PC-3 (cell line): ENCODE measurements at regions not wholly inside any gene's neighbourhood (a gene's known extent, or its start where the extent isn't known, plus 50 kb on each side); places are given as distances from the start of the nearest gene placed in this dataset.

ENCODE experiments used
- ATAC-seq: fragments of 200-7000 bp; cut with Tn5 transposase; 2 replicates; pipeline ENCODE4 v1.9.1; 2020; ENCODE audit warnings: mild to moderate bottlenecking, moderate library complexity
- BruUV-seq: library from RNA; stranded (reverse); fragments of 400-500 nt; replicated peaks from 2 replicates; lab custom pipeline; 2021; lab: Mats Ljungman, UMichigan
- CTCF ChIA-PET: fragments of 300-600 bp; sonication (Branson Sonifier 250); formaldehyde crosslinking; loops from one replicate; lab custom pipeline; 2022; ENCODE audit warnings: antibody characterized with exemption; lab: Charles Lee
- POLR2A ChIA-PET: fragments of 300-600 bp; sonication (Branson Sonifier 250); formaldehyde crosslinking; loops from one replicate; lab custom pipeline; 2022; ENCODE audit warnings: antibody characterized with exemption; ENCODE audit not compliant: unreplicated experiment; lab: Charles Lee
- DNase-seq: peaks from one replicate; pipeline ENCODE4 v3.0.0-alpha.2; 2015
- H2AFZ ChIP-seq: fragments of 300-600 bp; sonication (generic); 2 replicates; pipeline ENCODE4 v1.6.0; 2016; ENCODE audit warnings: antibody characterized with exemption, low read length
- H3F3A ChIP-seq: fragments of 300-600 bp; sonication (generic); one replicate; pipeline ENCODE4 v1.6.0; 2017; ENCODE audit warnings: antibody characterized with exemption, low read length, control low read depth, mild to moderate bottlenecking; ENCODE audit not compliant: unreplicated experiment
- H3K27ac ChIP-seq: fragments of 300-600 bp; sonication (generic); 2 replicates; pipeline ENCODE4 v1.5.1; 2016; ENCODE audit warnings: mild to moderate bottlenecking, low read length
- H3K27me3 ChIP-seq: fragments of 300-600 bp; sonication (generic); 2 replicates; pipeline ENCODE4 v1.6.1; 2016; ENCODE audit warnings: low read length, mixed read lengths
- H3K36me3 ChIP-seq: fragments of 300-600 bp; sonication (generic); 2 replicates; pipeline ENCODE4 v1.6.1; 2016; ENCODE audit warnings: low read depth, mixed run types, low read length, mixed read lengths
- H3K4me1 ChIP-seq: fragments of 300-600 bp; sonication (generic); 2 replicates; pipeline ENCODE4 v1.5.1; 2016; ENCODE audit warnings: low read length; ENCODE audit not compliant: insufficient read depth
- H3K4me2 ChIP-seq: fragments of 300-600 bp; sonication (generic); 2 replicates; pipeline ENCODE4 v1.6.0; 2016; ENCODE audit warnings: low read length
- H3K4me3 ChIP-seq: fragments of 300-600 bp; sonication (generic); 2 replicates; pipeline ENCODE4 v1.5.1; 2016; ENCODE audit warnings: mild to moderate bottlenecking, low read length, mixed read lengths
- H3K79me2 ChIP-seq: fragments of 300-600 bp; sonication (generic); 2 replicates; pipeline ENCODE4 v1.6.1; 2017; ENCODE audit warnings: low read length, mixed read lengths
- H3K9ac ChIP-seq: fragments of 300-600 bp; sonication (generic); 2 replicates; pipeline ENCODE4 v1.6.0; 2016; ENCODE audit warnings: mild to moderate bottlenecking, low read length
- H3K9me2 ChIP-seq: fragments of 300-600 bp; sonication (generic); replicated peaks from 2 replicates; pipeline ENCODE4 v1.6.1; 2016; ENCODE audit warnings: mixed run types, low read length, mixed read lengths
- H3K9me3 ChIP-seq: fragments of 300-600 bp; sonication (generic); 2 replicates; pipeline ENCODE4 v1.6.1; 2016; ENCODE audit warnings: low read length, mixed read lengths
- H4K20me1 ChIP-seq: fragments of 300-600 bp; sonication (generic); 2 replicates; pipeline ENCODE4 v1.6.1; 2016; ENCODE audit warnings: low read length, mixed read lengths
- EZH2 ChIP-seq: fragments of 300-600 bp; sonication (generic); IDR thresholded peaks from one replicate; pipeline ENCODE4 v1.6.1; 2017; ENCODE audit warnings: antibody characterized with exemption, mild to moderate bottlenecking, low read length; ENCODE audit not compliant: unreplicated experiment
- EZH2phosphoT487 ChIP-seq: fragments of 300-600 bp; sonication (generic); IDR thresholded peaks from 2 replicates; pipeline ENCODE4 v1.6.1; 2018; ENCODE audit warnings: mild to moderate bottlenecking, antibody characterized with exemption, low read length, borderline replicate concordance
- intact Hi-C: fragments of 100-400 bp; cut with micrococcal nuclease; formaldehyde crosslinking; loops from 2 replicates; pipeline ENCODE4 v1.9.0; 2023
- TF ChIP-seq, protein P1 (sequence below): fragments of 300-600 bp; sonication (generic); conservative IDR thresholded peaks from 2 replicates; pipeline ENCODE4 v1.5.1; 2017; ENCODE audit warnings: antibody characterized with exemption, low read depth, mild to moderate bottlenecking, low read length

DNA sequence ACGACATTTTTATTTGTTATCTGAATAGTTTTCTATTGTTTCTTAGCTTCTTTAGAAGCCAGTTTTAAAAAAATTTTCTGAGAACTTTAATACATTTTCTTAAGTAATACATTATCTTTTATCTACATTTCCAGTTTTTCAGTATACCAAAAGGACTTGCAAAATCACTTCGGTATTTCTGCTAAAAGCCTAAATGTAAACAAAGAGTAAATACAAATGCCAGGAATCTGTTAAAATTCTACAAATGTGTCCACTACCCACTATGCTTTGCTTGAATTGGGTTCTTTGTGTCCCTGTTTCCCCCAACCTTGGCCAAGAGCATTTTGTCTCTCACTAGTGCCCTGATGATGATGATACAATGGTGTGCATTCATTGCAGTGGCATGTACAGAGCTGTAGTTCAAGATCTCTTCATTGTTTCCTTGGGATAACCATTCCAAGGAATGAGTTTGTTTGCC is 611.2 kb downstream of the NR2F1-AS1 start:
- Histone ChIP-seq H3F3A (no peaks in the 10 kb centered on the region), H3K9me3 (no peaks in the 10 kb centered on the region), H3K4me2 (no peak overlapping the region), H4K20me1 (no peaks in the 10 kb centered on the region), H2AFZ (no peak overlapping the region), H3K4me1 (no peaks in the 10 kb centered on the region), H3K4me3 (no peak overlapping the region), H3K79me2 (no peaks in the 10 kb centered on the region), H3K27ac (no peak overlapping the region), H3K9ac (no peak overlapping the region), H3K9me2 (no peaks in the 10 kb centered on the region), H3K36me3 (no peaks in the 10 kb centered on the region), H3K27me3 (no peaks in the 10 kb centered on the region)
- DNase-seq (no peak), ATAC-seq (no peak)
- no TSS peak for BruUV-seq
- intact Hi-C loops: no loop called here
- TF ChIP-seq, protein P1, sequence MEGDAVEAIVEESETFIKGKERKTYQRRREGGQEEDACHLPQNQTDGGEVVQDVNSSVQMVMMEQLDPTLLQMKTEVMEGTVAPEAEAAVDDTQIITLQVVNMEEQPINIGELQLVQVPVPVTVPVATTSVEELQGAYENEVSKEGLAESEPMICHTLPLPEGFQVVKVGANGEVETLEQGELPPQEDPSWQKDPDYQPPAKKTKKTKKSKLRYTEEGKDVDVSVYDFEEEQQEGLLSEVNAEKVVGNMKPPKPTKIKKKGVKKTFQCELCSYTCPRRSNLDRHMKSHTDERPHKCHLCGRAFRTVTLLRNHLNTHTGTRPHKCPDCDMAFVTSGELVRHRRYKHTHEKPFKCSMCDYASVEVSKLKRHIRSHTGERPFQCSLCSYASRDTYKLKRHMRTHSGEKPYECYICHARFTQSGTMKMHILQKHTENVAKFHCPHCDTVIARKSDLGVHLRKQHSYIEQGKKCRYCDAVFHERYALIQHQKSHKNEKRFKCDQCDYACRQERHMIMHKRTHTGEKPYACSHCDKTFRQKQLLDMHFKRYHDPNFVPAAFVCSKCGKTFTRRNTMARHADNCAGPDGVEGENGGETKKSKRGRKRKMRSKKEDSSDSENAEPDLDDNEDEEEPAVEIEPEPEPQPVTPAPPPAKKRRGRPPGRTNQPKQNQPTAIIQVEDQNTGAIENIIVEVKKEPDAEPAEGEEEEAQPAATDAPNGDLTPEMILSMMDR: no peak
- TF ChIP-seq EZH2 (no peak), EZH2phosphoT487 (no peak)
- ChIA-PET CTCF (no interaction called here), POLR2A (no interaction called here)

DNA sequence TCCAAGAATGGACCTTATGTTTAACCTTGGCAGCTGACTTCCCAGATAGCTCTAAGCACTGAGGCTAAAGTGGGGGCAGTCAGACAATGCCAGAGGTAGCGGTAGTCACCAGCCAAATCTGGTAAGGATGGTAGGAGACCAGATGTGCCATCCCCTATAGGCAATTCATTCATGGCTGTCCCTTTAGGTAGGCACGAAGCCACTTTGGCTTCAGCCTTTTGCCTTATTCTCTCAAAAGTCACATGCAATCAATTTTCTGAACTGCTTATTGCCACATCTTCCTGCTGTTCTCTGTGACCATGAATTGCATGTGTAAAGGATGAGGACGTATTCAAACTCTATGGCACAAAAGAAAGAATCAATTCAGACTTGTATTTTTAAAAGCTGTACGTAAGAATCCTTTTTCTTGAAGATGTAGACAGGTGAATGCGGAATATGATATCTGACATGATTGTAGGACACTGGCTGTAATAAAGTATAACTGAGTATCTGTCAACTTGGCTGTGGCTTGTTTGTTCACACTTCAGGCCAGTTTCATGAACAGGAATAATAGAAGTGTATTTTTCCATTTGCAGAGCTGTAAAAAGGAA is 611.7 kb downstream of the NR2F1-AS1 start:
- intact Hi-C loops: no loop called here
- Histone ChIP-seq H3K9me2 (no peaks in the 10 kb centered on the region), H3K27ac (no peak overlapping the region), H3K4me2 (no peak overlapping the region), H3K4me3 (no peak overlapping the region), H3K36me3 (no peaks in the 10 kb centered on the region), H2AFZ (no peak overlapping the region), H3K4me1 (no peaks in the 10 kb centered on the region), H3K9me3 (no peaks in the 10 kb centered on the region), H4K20me1 (no peaks in the 10 kb centered on the region), H3K27me3 (no peaks in the 10 kb centered on the region), H3K9ac (no peak overlapping the region), H3F3A (no peaks in the 10 kb centered on the region), H3K79me2 (no peaks in the 10 kb centered on the region)
- TF ChIP-seq, protein P1: no peak
- TF ChIP-seq EZH2phosphoT487: no peak
- TF ChIP-seq EZH2: no peak
- ATAC-seq (no peak), DNase-seq (no peak)
- no TSS peak for BruUV-seq
- ChIA-PET CTCF (no interaction called here), POLR2A (no interaction called here)

DNA sequence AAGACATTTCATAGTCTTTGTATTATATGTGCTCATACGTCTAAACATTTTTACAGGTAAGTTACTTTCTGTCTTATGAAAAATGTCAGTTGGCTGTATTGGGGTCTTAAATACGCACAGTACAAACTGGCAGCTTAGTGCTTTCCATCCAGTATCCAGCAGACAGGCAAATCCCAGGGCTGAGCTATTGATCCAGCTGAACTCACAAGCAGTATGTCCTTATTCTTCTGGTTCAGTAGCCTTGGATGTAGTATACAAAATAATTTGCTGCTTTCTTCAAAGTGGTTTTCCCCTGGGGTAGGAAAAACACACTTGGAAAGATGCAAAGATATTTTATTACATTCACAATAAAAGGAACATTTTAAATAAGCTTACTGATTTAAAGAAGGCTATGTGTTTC is 617.2 kb downstream of the NR2F1-AS1 start:
- no peaks in the 10 kb centered on the region for H3K79me2 ChIP-seq
- H3K9me2 ChIP-seq: no peaks in the 10 kb centered on the region
- H3K4me2 ChIP-seq: no peak overlapping the region
- no peak overlapping the region for H3K4me3 ChIP-seq
- ATAC-seq (no peak), DNase-seq (no peak)
- H3K27me3 ChIP-seq: no peaks in the 10 kb centered on the region
- no TSS peak for BruUV-seq
- no peak overlapping the region for H3K9ac ChIP-seq
- no peaks in the 10 kb centered on the region for H4K20me1 ChIP-seq
- H3F3A ChIP-seq: no peaks in the 10 kb centered on the region
- no peak overlapping the region for H3K27ac ChIP-seq
- TF ChIP-seq, protein P1: no peak
- TF ChIP-seq EZH2: no peak
- no peak for TF ChIP-seq EZH2phosphoT487
- H3K36me3 ChIP-seq: no peaks in the 10 kb centered on the region
- POLR2A ChIA-PET: interaction anchor here (0.7 kb wide), 1 partner anchor 145 kb away, joined by 3 read pairs; no protein-coding TSS in a partner anchor
- H3K4me1 ChIP-seq: no peaks in the 10 kb centered on the region
- no peaks in the 10 kb centered on the region for H3K9me3 ChIP-seq
- CTCF ChIA-PET: no interaction called here
- H2AFZ ChIP-seq: no peak overlapping the region
- intact Hi-C loops: no loop called here
